Liver (tissue), 8 donors: ENCODE measurements at regions not wholly inside any gene's neighbourhood (a gene's known extent, or its start where the extent isn't known, plus 50 kb on each side); places are given as distances from the start of the nearest gene placed in this dataset.

ENCODE experiments used
- DNase-seq: peaks from one replicate; pipeline ENCODE4 v3.0.0-alpha.2; 2017; ENCODE audit warnings: low spot score
- H3K27ac ChIP-seq, 2 donors: one replicate each; pipeline ENCODE4 v1.7.0; 2013; ENCODE audit warnings: inconsistent platforms in 2 of 2, low read length in 2 of 2, control low read depth in 1 of 2, low read depth in 1 of 2, mild to moderate bottlenecking in 1 of 2
- H3K27me3 ChIP-seq, 4 donors: one replicate each; pipeline versions ENCODE4 v1.6.1 to v1.7.0; 2013; ENCODE audit warnings: low read length in 3 of 4, inconsistent platforms in 1 of 4, mild to moderate bottlenecking in 1 of 4, moderate library complexity in 1 of 4; ENCODE audit not compliant: control insufficient read depth in 4 of 4, insufficient read depth in 4 of 4
- H3K36me3 ChIP-seq, 4 donors: one replicate each; pipeline versions ENCODE4 v1.6.1 to v1.7.0; 2013; ENCODE audit warnings: low read length in 3 of 4, mild to moderate bottlenecking in 3 of 4, low read depth in 1 of 4, moderate library complexity in 1 of 4; ENCODE audit not compliant: control insufficient read depth in 4 of 4, insufficient read depth in 3 of 4
- H3K4me1 ChIP-seq, 4 donors: one replicate each; pipeline versions ENCODE4 v1.6.1 to v1.7.0; 2013; ENCODE audit warnings: low read length in 3 of 4, mild to moderate bottlenecking in 3 of 4, moderate library complexity in 1 of 4; ENCODE audit not compliant: control insufficient read depth in 4 of 4, insufficient read depth in 4 of 4
- H3K4me3 ChIP-seq, 3 donors: one replicate each; pipeline versions ENCODE4 v1.6.1 to v1.7.0; 2013; ENCODE audit warnings: low read length in 3 of 3, control low read depth in 1 of 3, low read depth in 1 of 3, mild to moderate bottlenecking in 1 of 3
- H3K9ac ChIP-seq, 2 donors: one replicate each; pipeline ENCODE4 v1.7.0; 2013; ENCODE audit warnings: low read length in 2 of 2, mild to moderate bottlenecking in 2 of 2, moderate library complexity in 2 of 2, control low read depth in 1 of 2, low read depth in 1 of 2
- H3K9me3 ChIP-seq, 4 donors: one replicate each; pipeline versions ENCODE4 v1.6.1 to v1.7.0; 2013; ENCODE audit warnings: low read length in 3 of 4; ENCODE audit not compliant: control insufficient read depth in 4 of 4
- EGR1 ChIP-seq, 2 donors: IDR thresholded peaks; 2 replicates each; pipeline ENCODE4 v1.6.1; 2016 to 2018; ENCODE audit warnings: antibody characterized with exemption in 2 of 2, low read depth in 2 of 2
- FOXA2 ChIP-seq: IDR thresholded peaks from 2 replicates; pipeline ENCODE4 v1.6.1; 2016; ENCODE audit warnings: antibody characterized with exemption
- GABPA ChIP-seq, 2 donors: IDR thresholded peaks in 1 of 2; conservative IDR thresholded peaks in 1 of 2; 2 replicates each; pipeline ENCODE4 v1.6.1; 2016; ENCODE audit warnings: antibody characterized with exemption in 2 of 2, mild to moderate bottlenecking in 1 of 2, moderate library complexity in 1 of 2
- HNF4A ChIP-seq, 2 donors: conservative IDR thresholded peaks; 2 replicates each; pipeline ENCODE4 v1.6.1; 2016; ENCODE audit warnings: antibody characterized with exemption in 2 of 2, mild to moderate bottlenecking in 2 of 2
- JUND ChIP-seq, 2 donors: IDR thresholded peaks; 2 replicates each; pipeline ENCODE4 v1.6.1; 2016; ENCODE audit warnings: antibody characterized with exemption in 2 of 2
- NR2F2 ChIP-seq: IDR thresholded peaks from 2 replicates; pipeline ENCODE4 v1.6.1; 2016; ENCODE audit warnings: antibody characterized with exemption
- RAD21 ChIP-seq, 2 donors: IDR thresholded peaks; 2 replicates each; pipeline ENCODE4 v1.6.1; 2016; ENCODE audit warnings: antibody characterized with exemption in 2 of 2, mild to moderate bottlenecking in 2 of 2
- SP1 ChIP-seq: IDR thresholded peaks from 2 replicates; pipeline ENCODE4 v1.6.1; 2018; ENCODE audit warnings: antibody characterized with exemption, mild to moderate bottlenecking
- TAF1 ChIP-seq: conservative IDR thresholded peaks from 2 replicates; pipeline ENCODE4 v1.6.1; 2016; ENCODE audit warnings: antibody characterized with exemption, mild to moderate bottlenecking
- YY1 ChIP-seq: IDR thresholded peaks from 2 replicates; pipeline ENCODE4 v1.6.1; 2016; ENCODE audit warnings: antibody characterized with exemption, mild to moderate bottlenecking
- WGBS: extraction: QIAGEN DNeasy Blood & Tissue Kit; methylation state at CpG from one replicate; pipeline ENCODE4 v1.1.7; 2013; 5-methylcytosine and 5-hydroxymethylcytosine counted together
- TF ChIP-seq, protein P1 (sequence below): IDR thresholded peaks from 2 replicates; pipeline ENCODE4 v1.6.1; 2016; ENCODE audit warnings: antibody characterized with exemption
- TF ChIP-seq, protein P2 (sequence below): IDR thresholded peaks from 2 replicates; pipeline ENCODE4 v1.6.1; 2016; ENCODE audit warnings: antibody characterized with exemption, mild to moderate bottlenecking
- TF ChIP-seq, protein P3 (sequence below): fragments of 150-350 bp; IDR thresholded peaks from 2 replicates; pipeline ENCODE4 v1.5.1; 2017; ENCODE audit warnings: improper control_type of control experiment, low read depth, low read length; ENCODE audit not compliant: missing input control
- TF ChIP-seq, protein P4 (sequence below): IDR thresholded peaks from 2 replicates; pipeline ENCODE4 v1.6.1; 2016; ENCODE audit warnings: antibody characterized with exemption
- donor health status: healthy.
- donor health status: healthy.
- donor health status: healthy.
- donor health status: healthy.
- donor health status: healthy.

DNA sequence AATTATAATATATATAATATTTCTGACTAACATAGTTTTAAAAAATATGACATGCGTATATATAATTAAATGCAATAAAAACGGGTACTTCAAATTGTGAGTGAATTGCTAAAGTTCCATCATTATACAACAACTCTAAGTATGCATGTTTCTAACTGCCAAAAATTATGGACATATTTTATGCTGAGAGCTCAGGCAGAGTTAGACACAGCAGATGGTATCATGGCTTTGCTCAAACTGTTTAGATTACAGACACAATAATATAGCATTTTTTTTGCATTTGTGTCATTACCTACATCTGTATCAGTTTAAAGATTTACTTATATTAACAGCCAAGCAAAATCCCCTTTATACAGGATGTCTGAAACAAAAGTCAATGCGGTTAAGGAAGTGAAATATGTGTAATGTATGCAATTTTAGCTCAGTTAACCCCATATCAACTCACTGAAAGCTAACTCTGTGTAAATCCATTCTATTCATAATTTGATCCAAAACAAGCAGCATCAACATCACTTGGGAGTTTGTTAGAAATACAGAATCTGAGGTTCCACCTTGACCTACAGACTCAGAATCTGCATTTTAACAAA lies 119.1 kb upstream of the CNKSR2 start:
- Histone ChIP-seq H3K27me3 (no peaks in the 10 kb centered on the region), H3K4me1 (no peaks in the 10 kb centered on the region), H3K9ac (no peak overlapping the region), H3K4me3 (no peak overlapping the region), H3K27ac (no peak overlapping the region), H3K36me3 (no peaks in the 10 kb centered on the region), H3K9me3 (no peaks in the 10 kb centered on the region)
- no peak for DNase-seq
- TF ChIP-seq JUND (IDR thresholded peaks at IDR 0.05), result no peak
- TF ChIP-seq, protein P1, sequence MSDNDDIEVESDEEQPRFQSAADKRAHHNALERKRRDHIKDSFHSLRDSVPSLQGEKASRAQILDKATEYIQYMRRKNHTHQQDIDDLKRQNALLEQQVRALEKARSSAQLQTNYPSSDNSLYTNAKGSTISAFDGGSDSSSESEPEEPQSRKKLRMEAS, result no peak
- TF ChIP-seq, protein P2, sequence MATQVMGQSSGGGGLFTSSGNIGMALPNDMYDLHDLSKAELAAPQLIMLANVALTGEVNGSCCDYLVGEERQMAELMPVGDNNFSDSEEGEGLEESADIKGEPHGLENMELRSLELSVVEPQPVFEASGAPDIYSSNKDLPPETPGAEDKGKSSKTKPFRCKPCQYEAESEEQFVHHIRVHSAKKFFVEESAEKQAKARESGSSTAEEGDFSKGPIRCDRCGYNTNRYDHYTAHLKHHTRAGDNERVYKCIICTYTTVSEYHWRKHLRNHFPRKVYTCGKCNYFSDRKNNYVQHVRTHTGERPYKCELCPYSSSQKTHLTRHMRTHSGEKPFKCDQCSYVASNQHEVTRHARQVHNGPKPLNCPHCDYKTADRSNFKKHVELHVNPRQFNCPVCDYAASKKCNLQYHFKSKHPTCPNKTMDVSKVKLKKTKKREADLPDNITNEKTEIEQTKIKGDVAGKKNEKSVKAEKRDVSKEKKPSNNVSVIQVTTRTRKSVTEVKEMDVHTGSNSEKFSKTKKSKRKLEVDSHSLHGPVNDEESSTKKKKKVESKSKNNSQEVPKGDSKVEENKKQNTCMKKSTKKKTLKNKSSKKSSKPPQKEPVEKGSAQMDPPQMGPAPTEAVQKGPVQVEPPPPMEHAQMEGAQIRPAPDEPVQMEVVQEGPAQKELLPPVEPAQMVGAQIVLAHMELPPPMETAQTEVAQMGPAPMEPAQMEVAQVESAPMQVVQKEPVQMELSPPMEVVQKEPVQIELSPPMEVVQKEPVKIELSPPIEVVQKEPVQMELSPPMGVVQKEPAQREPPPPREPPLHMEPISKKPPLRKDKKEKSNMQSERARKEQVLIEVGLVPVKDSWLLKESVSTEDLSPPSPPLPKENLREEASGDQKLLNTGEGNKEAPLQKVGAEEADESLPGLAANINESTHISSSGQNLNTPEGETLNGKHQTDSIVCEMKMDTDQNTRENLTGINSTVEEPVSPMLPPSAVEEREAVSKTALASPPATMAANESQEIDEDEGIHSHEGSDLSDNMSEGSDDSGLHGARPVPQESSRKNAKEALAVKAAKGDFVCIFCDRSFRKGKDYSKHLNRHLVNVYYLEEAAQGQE, result no peak
- 80% methylated on average over 3 of the region's 3 CpGs for WGBS

DNA sequence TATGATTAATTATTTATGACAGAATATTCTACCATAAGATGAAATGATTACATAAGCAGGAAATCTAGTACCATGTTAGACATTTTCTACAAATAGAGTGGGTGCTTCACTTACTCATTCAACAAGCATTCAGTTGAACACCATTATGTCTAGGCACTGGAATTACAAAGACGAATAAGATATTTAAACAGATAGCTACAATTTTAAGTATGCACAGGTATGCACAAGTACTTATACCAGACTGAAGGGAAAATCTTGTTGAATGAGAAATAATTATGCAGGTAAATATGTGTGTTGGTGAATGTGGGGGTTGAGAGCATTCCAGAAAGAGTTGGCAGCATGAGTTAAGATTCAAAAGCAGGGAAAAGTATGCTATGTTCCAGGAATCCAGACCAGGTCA lies 107.3 kb upstream of the CNKSR2 start:
- WGBS, result 85% methylated on average over 1 of the region's 1 CpG
- Histone ChIP-seq H3K27me3 (no peaks in the 10 kb centered on the region), H3K36me3 (no peaks in the 10 kb centered on the region), H3K9me3 (peaks cover 0 to 2% (median 0%) of the 10 kb centered on the region in 4 donors), H3K4me1 (no peaks in the 10 kb centered on the region), H3K4me3 (no peak overlapping the region), H3K27ac (no peak overlapping the region), H3K9ac (no peak overlapping the region)
- TF ChIP-seq EGR1 (IDR thresholded peaks at IDR 0.05; ENCODE audit: low read depth in 2 of 2) (no peak), GABPA (IDR thresholded peaks at IDR 0.05 in 1 of 2, conservative IDR thresholded peaks at IDR 0.05 in 1 of 2) (no peak), FOXA2 (no peak), YY1 (no peak), HNF4A (conservative IDR thresholded peaks at IDR 0.05) (no peak), TAF1 (no peak), RAD21 (IDR thresholded peaks at IDR 0.05) (no peak), NR2F2 (no peak), SP1 (no peak)
- TF ChIP-seq, protein P2, result no peak
- TF ChIP-seq, protein P1, result no peak
- TF ChIP-seq, protein P3, sequence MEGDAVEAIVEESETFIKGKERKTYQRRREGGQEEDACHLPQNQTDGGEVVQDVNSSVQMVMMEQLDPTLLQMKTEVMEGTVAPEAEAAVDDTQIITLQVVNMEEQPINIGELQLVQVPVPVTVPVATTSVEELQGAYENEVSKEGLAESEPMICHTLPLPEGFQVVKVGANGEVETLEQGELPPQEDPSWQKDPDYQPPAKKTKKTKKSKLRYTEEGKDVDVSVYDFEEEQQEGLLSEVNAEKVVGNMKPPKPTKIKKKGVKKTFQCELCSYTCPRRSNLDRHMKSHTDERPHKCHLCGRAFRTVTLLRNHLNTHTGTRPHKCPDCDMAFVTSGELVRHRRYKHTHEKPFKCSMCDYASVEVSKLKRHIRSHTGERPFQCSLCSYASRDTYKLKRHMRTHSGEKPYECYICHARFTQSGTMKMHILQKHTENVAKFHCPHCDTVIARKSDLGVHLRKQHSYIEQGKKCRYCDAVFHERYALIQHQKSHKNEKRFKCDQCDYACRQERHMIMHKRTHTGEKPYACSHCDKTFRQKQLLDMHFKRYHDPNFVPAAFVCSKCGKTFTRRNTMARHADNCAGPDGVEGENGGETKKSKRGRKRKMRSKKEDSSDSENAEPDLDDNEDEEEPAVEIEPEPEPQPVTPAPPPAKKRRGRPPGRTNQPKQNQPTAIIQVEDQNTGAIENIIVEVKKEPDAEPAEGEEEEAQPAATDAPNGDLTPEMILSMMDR, result no peak
- TF ChIP-seq, protein P4, sequence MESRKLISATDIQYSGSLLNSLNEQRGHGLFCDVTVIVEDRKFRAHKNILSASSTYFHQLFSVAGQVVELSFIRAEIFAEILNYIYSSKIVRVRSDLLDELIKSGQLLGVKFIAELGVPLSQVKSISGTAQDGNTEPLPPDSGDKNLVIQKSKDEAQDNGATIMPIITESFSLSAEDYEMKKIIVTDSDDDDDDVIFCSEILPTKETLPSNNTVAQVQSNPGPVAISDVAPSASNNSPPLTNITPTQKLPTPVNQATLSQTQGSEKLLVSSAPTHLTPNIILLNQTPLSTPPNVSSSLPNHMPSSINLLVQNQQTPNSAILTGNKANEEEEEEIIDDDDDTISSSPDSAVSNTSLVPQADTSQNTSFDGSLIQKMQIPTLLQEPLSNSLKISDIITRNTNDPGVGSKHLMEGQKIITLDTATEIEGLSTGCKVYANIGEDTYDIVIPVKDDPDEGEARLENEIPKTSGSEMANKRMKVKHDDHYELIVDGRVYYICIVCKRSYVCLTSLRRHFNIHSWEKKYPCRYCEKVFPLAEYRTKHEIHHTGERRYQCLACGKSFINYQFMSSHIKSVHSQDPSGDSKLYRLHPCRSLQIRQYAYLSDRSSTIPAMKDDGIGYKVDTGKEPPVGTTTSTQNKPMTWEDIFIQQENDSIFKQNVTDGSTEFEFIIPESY, result no peak
- DNase-seq, result no peak
